MM.1S (cell line): ENCODE measurements at regions not wholly inside any gene's neighbourhood (a gene's known extent, or its start where the extent isn't known, plus 50 kb on each side); places are given as distances from the start of the nearest gene placed in this dataset.
"Not testable (repeated sequence)": the region's sequence is repeated elsewhere in the genome, so short reads cannot be mapped to it uniquely, and the experiment has no call there.

Source experiments
- DNase-seq: peaks from one replicate; pipeline ENCODE4 v3.0.0-alpha.2; 2015
- H2AFZ ChIP-seq: fragments of 300-600 bp; sonication (generic); 2 replicates; pipeline ENCODE4 v1.6.0; 2016; ENCODE audit warnings: antibody characterized with exemption, low read length
- H3F3A ChIP-seq: fragments of 300-600 bp; sonication (generic); 2 replicates; pipeline ENCODE4 v1.6.1; 2016; ENCODE audit warnings: mild to moderate bottlenecking, antibody characterized with exemption, low read length, moderate library complexity, mixed read lengths; ENCODE audit not compliant: insufficient read depth
- H3K27ac ChIP-seq: fragments of 300-600 bp; sonication (generic); 2 replicates; pipeline ENCODE4 v1.5.1; 2016; ENCODE audit warnings: mild to moderate bottlenecking, low read length
- H3K27me3 ChIP-seq: fragments of 300-600 bp; sonication (generic); replicated peaks from 2 replicates; pipeline ENCODE4 v1.6.0; 2016; ENCODE audit warnings: low read length; ENCODE audit not compliant: insufficient read depth
- H3K36me3 ChIP-seq: fragments of 300-600 bp; sonication (generic); replicated peaks from 2 replicates; pipeline ENCODE4 v1.6.1; 2016; ENCODE audit warnings: mild to moderate bottlenecking, low read length, mixed read lengths; ENCODE audit not compliant: insufficient read depth
- H3K4me1 ChIP-seq: fragments of 300-600 bp; sonication (generic); 2 replicates; pipeline ENCODE4 v1.6.1; 2016; ENCODE audit warnings: low read length, mixed read lengths
- H3K4me2 ChIP-seq: fragments of 300-600 bp; sonication (generic); 2 replicates; pipeline ENCODE4 v1.6.0; 2016; ENCODE audit warnings: low read depth, low read length
- H3K4me3 ChIP-seq: fragments of 300-600 bp; sonication (generic); 2 replicates; pipeline ENCODE4 v1.5.1; 2016; ENCODE audit warnings: low read length, mixed read lengths
- H3K79me2 ChIP-seq: fragments of 300-600 bp; sonication (generic); 2 replicates; pipeline ENCODE4 v1.6.1; 2016; ENCODE audit warnings: mixed run types, low read length, mixed read lengths
- H3K9ac ChIP-seq: fragments of 300-600 bp; sonication (generic); 2 replicates; pipeline ENCODE4 v1.6.1; 2016; ENCODE audit warnings: low read length, mixed read lengths
- H3K9me2 ChIP-seq: fragments of 300-600 bp; sonication (generic); replicated peaks from 2 replicates; pipeline ENCODE4 v1.6.1; 2016; ENCODE audit warnings: mild to moderate bottlenecking, low read length, mixed read lengths; ENCODE audit not compliant: insufficient read depth
- H3K9me3 ChIP-seq: fragments of 300-600 bp; sonication (generic); replicated peaks from 2 replicates; pipeline ENCODE4 v1.6.1; 2016; ENCODE audit warnings: mild to moderate bottlenecking, low read length, mixed read lengths; ENCODE audit not compliant: insufficient read depth
- H4K20me1 ChIP-seq: fragments of 300-600 bp; sonication (generic); 2 replicates; pipeline ENCODE4 v1.6.1; 2016; ENCODE audit warnings: mild to moderate bottlenecking, low read length, moderate library complexity, mixed read lengths; ENCODE audit not compliant: insufficient read depth
- CTCF ChIP-seq: fragments of 300-600 bp; sonication (generic); IDR thresholded peaks from 2 replicates; pipeline ENCODE4 v1.5.1; 2016; ENCODE audit warnings: antibody characterized with exemption, low read length, mixed read lengths
- EZH2 ChIP-seq: fragments of 300-600 bp; sonication (generic); optimal IDR thresholded peaks from 2 replicates; pipeline ENCODE3; 2017; ENCODE audit warnings: low read depth, mild to moderate bottlenecking, antibody characterized with exemption, low read length, mixed read lengths
- EZH2phosphoT487 ChIP-seq: fragments of 300-600 bp; sonication (generic); IDR thresholded peaks from 2 replicates; pipeline ENCODE4 v1.6.1; 2018; ENCODE audit warnings: antibody characterized with exemption, low read length

GRCh38 chrX:537151-537550, 93.4 kb upstream of the SHOX start:
- H3K27ac ChIP-seq, result no peak overlapping the region

GRCh38 chrX:538311-538710, 92.3 kb upstream of the SHOX start:
- Histone ChIP-seq H2AFZ (no peak overlapping the region), H3K4me3 (no peak overlapping the region), H3K4me1 (no peaks in the 10 kb centered on the region), H3F3A (no peaks in the 10 kb centered on the region), H3K9me2 (no peaks in the 10 kb centered on the region), H3K9ac (no peak overlapping the region), H4K20me1 (no peaks in the 10 kb centered on the region), H3K9me3 (no peaks in the 10 kb centered on the region), H3K27ac (no peak overlapping the region), H3K36me3 (no peaks in the 10 kb centered on the region), H3K4me2 (no peak overlapping the region), H3K27me3 (no peaks in the 10 kb centered on the region), H3K79me2 (no peaks in the 10 kb centered on the region)
- TF ChIP-seq CTCF (no peak), EZH2 (no peak), EZH2phosphoT487 (no peak)
- DNase-seq, result no peak

More at GRCh38 chrX:537151-537550, 93.4 kb upstream of the SHOX start:
- Histone ChIP-seq H3K9me2 (no peaks in the 10 kb centered on the region), H3K4me1 (no peaks in the 10 kb centered on the region), H3K4me2 (no peak overlapping the region), H2AFZ (no peak overlapping the region), H3K27me3 (no peaks in the 10 kb centered on the region), H3F3A (no peaks in the 10 kb centered on the region), H3K79me2 (no peaks in the 10 kb centered on the region), H4K20me1 (no peaks in the 10 kb centered on the region), H3K9ac (no peak overlapping the region), H3K4me3 (no peak overlapping the region), H3K9me3 (no peaks in the 10 kb centered on the region), H3K36me3 (no peaks in the 10 kb centered on the region)
- TF ChIP-seq EZH2 (no peak), CTCF (no peak), EZH2phosphoT487 (no peak)
- no peak for DNase-seq

GRCh38 chrX:541006-541405, 89.6 kb upstream of the SHOX start:
- H3K36me3 ChIP-seq, H3K9me2 ChIP-seq, H3K9me3 ChIP-seq: not testable (repeated sequence)

GRCh38 chrX:542179-542578, 88.4 kb upstream of the SHOX start:
- no peaks in the 10 kb centered on the region for H3K9me3 ChIP-seq
- H3K4me3 ChIP-seq, result no peak overlapping the region
- H3F3A ChIP-seq, result no peaks in the 10 kb centered on the region
- no peaks in the 10 kb centered on the region for H3K9me2 ChIP-seq
- no peak overlapping the region for H3K9ac ChIP-seq
- H3K4me1 ChIP-seq, result no peaks in the 10 kb centered on the region
- no peak overlapping the region for H3K27ac ChIP-seq
- H3K27me3 ChIP-seq, result no peaks in the 10 kb centered on the region
- no peaks in the 10 kb centered on the region for H3K79me2 ChIP-seq
- no peak for DNase-seq
- no peak overlapping the region for H3K4me2 ChIP-seq
- TF ChIP-seq EZH2, result no peak
- TF ChIP-seq CTCF, result no peak
- H3K36me3 ChIP-seq, result no peaks in the 10 kb centered on the region
- no peak overlapping the region for H2AFZ ChIP-seq
- H4K20me1 ChIP-seq, result no peaks in the 10 kb centered on the region

More at GRCh38 chrX:541006-541405, 89.6 kb upstream of the SHOX start:
- not testable (repeated sequence) for H3K4me1 ChIP-seq, H3K4me2 ChIP-seq, H3K27ac ChIP-seq, H4K20me1 ChIP-seq, H3F3A ChIP-seq, H3K4me3 ChIP-seq, H3K27me3 ChIP-seq, H2AFZ ChIP-seq, H3K79me2 ChIP-seq, H3K9ac ChIP-seq, DNase-seq
